ENCODE measurements at regions not wholly inside any gene's neighbourhood (a gene's known extent, or its start where the extent isn't known, plus 50 kb on each side); places are given as distances from the start of the nearest gene placed in this dataset.

GRCh38 chr3:164250923-164251322, 827.4 kb downstream of the SI start:
- no peak for TF ChIP-seq EZH2 (IDR thresholded peaks at IDR 0.05; ENCODE audit: borderline replicate concordance, low read depth, low read length, poor library complexity, severe bottlenecking)
- no peak for TF ChIP-seq CTCF (conservative IDR thresholded peaks at IDR 0.05; ENCODE audit: low read depth, low read length)

All from A673 (cell line).